ENCODE measurements at regions not wholly inside any gene's neighbourhood (a gene's known extent, or its start where the extent isn't known, plus 50 kb on each side); places are given as distances from the start of the nearest gene placed in this dataset.

- TF ChIP-seq CTCF (IDR thresholded peaks at IDR 0.05) (no peak), POLR2A (IDR thresholded peaks at IDR 0.05) (no peak), POLR2AphosphoS5 (IDR thresholded peaks at IDR 0.05) (no peak)
Measured at GRCh38 chr2:146321175-146321574, 1523.7 kb upstream of the ACVR2A start.
